ENCODE measurements at regions not wholly inside any gene's neighbourhood (a gene's known extent, or its start where the extent isn't known, plus 50 kb on each side); places are given as distances from the start of the nearest gene placed in this dataset.

- TF ChIP-seq EZH2phosphoT487 (IDR thresholded peaks at IDR 0.05; ENCODE audit: low read length): no peak
- no peak for TF ChIP-seq EZH2 (optimal IDR thresholded peaks at IDR 0.05; ENCODE audit: low read depth, low read length)
- no peak for TF ChIP-seq CTCF (IDR thresholded peaks at IDR 0.05; ENCODE audit: low read length)
These were observed 54.2 kb upstream of the GZMB start for GRCh38 chr14:24688030-24688658.
